SHP77 treated with DMSO at 0.1 percent for 48 hours (cell line): ENCODE measurements at regions not wholly inside any gene's neighbourhood (a gene's known extent, or its start where the extent isn't known, plus 50 kb on each side); places are given as distances from the start of the nearest gene placed in this dataset.

Source experiments
- DNase-seq: peaks from one replicate; lab custom pipeline; 2025; lab: John Stamatoyannopoulos, UW

DNA sequence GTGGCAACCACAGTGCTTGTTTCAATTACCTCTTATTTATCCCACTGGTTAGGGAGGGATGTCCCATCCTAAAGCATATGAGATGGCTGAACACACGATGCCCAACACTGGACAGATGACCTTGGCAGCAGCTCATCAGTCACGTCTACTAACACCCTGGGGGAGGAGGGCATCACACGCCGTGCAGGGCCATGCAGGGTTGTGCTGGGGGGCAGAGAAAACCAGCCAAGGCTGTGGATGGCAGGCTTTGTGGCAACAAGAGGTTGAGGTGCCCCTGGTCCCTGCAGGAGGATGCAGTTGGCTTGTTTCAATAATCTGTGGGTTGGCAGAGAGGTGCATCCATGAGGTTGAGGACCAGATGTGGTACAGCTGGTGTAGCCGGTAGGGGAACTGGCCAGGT lies 293.7 kb upstream of the SULF2 start:
- DNase-seq, result no peak

DNA sequence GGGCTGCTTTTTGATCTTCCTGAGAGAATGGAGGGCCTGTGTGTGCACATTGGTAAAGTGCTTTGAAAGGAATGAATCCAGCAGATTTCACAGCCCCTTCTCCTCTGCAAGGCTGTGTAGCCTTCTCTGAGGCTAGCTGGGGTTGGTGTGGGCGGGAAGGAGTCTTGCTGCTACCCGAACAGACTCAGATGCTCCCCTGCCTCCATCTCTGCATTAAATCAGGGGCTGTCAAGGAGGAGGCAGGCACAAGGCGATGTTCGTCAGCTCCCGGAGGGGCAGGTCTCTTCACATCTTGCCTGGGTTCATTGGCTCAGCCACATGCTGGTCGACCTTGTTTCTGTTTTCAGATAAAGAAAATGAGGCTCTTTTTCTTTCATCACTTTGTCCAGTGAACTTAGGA lies 291.5 kb upstream of the SULF2 start:
- DNase-seq, result no peak

DNA sequence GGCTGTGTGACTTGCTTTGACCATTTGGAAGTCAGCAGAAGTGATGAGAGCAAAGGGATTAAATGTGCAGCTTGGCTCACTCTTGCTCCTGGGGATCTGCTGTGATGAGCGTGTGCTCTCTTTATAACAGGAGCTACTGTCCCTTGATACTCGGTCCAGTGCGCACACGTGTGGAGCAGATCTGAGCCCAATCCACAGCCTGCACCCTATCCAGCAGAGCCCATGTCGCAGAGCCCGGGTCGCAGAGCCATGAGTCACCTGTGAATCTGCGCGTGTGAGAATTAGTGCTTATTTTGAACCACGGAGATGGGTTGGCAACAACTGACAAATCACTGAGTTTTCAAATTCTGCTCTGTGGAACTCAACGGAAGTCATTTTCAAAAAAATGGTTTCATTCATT lies 291.0 kb upstream of the SULF2 start:
- no peak for DNase-seq

DNA sequence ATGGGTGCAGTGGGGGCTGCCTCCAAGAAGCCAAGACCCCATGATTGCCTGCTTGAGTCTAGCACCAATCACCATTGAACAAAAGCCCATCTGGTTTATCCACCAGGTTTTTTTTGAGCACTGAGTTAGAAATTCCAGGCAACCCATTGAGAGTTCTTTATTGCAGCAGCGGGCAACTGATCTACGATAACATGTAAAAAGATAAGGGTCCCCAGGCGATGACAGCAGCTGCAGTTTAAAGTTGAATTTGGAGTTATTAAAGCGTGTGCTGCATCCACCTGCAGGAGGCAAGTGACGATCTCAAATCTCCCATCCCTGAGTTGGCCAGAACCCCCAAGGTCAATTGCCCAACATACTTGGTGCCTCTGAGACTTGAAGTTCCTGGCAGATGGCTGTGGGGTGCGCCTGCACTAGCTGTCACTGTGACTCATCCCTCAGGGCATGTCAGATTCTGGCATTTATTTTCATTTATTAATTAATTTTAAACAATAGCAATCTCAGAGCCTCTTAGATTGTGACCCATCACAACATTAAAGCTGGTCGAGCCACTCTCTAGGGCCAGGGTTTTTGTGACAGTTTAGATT lies 290.4 kb upstream of the SULF2 start:
- DNase-seq, result no peak

DNA sequence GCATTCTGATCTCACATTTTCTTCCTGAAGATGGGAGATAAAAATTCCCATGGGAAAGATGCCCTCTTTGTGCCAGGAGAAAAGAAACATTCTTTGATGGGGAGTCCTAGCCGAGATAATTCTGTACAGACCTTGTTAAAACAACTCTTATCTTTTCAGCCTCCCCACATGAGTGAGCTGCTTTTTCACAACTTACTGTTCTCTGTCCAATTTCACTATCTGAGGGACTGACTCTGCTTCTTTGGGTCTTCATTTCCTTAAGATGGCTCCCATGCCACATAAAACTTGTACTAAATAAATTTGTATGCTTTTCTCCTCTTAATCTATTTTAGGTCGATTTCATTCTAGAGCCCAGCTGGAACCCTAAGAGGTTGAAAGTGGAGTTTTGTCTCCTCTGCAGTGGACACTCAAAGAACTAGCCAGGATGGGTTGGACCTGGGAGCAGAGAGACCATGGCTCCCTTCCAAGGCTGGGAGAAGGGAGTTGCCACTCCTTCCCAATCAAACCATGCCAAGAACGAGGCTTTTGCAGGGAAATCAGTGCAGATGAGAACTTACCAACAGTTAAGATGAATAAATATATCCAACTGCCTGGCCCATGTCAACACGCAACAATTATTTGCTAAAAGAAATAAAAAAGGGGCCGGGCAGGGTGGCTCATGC lies 285.8 kb upstream of the SULF2 start:
- no peak for DNase-seq

DNA sequence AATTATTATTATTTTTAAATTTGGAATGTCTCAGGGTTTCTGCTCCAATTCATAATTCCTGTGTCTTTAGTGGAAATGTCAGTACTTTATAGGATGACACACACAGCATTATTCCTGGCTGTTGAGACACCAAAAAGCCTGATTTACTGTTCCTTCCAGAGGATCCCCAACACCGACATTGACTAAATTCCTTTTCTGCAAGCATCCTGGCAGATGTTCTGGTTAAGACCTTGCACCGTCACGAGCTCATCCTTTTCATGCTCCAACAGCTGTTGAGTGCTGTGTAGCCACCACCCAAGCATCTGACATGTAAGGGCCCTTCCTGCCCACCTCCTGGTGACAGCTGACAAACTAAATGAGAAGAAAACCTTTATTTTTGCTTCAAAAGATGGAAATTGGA lies 284.3 kb upstream of the SULF2 start:
- DNase-seq, result no peak

DNA sequence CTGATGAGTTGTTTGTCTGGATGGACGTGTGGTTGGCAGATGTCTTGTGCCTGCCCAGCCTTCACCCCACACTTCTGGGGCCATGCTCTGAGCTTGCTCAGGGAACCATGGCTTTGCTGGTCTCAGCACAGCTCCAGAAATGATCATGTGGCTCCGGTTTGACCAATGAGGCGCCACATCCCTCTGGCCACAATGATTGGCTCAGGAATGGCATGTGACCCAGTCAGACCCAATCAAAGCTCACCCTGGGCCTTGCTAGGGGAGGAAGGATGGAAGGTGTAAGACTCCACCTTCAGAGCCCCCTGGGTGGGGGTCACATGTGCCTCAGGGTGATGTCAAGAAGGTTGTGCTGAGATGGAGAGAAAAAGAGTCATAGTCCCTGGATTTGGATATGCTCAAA lies 281.6 kb upstream of the SULF2 start:
- no peak for DNase-seq

DNA sequence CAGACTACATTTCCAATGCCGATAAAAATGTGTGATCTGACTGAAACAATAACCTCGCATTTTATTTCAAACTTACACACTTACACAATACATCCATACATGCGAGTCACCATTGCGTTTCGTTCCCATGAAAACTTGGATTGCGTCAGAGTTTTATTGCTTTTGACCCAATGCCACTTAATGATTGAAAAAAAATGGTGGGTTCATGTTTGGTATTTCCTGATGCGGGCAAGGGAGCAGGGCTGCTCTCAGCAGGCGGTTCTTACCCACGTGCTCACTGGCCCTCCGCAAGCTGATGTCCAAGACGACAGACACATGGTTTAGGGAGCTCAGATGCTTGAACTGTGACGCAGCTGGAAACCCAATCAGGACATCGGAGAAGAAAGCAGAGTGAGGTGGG lies 281.0 kb upstream of the SULF2 start:
- no peak for DNase-seq

DNA sequence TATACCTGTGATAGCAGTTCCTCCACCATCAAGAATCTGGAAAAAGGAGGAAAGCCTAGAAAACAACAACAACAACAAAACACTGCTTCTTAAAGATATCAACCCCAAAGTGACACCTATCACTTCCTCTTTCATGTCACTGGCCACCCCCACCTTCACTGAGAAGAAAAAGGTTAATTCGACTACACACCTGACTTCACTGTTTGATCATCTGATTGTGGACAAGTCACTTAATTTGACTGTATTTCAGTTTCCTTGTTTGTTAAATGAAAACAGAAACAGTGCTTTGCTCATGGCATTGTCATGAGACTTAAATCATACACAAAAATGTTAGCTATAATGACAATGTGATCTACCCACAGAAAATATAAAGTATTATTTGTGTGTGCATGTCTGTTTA lies 280.6 kb upstream of the SULF2 start:
- DNase-seq, result no peak

DNA sequence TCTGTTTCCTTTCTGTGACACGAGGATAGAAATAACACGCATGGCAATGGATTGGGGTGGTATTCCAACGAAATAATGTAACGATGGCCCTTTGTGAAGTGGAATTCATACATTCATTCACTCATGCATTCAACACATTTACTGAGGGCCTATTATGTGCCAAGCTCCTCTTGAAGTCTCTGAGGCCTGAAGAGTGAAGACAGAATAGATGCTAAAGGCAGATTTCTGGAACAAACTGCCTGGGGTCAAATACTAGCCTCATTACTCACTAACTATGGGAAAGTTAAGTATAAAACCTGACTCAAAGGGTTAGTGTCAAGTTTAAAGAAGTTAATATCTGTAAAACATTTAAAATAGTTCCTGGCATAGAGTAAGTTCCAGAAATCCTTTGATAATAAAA lies 279.6 kb upstream of the SULF2 start:
- DNase-seq, result no peak

DNA sequence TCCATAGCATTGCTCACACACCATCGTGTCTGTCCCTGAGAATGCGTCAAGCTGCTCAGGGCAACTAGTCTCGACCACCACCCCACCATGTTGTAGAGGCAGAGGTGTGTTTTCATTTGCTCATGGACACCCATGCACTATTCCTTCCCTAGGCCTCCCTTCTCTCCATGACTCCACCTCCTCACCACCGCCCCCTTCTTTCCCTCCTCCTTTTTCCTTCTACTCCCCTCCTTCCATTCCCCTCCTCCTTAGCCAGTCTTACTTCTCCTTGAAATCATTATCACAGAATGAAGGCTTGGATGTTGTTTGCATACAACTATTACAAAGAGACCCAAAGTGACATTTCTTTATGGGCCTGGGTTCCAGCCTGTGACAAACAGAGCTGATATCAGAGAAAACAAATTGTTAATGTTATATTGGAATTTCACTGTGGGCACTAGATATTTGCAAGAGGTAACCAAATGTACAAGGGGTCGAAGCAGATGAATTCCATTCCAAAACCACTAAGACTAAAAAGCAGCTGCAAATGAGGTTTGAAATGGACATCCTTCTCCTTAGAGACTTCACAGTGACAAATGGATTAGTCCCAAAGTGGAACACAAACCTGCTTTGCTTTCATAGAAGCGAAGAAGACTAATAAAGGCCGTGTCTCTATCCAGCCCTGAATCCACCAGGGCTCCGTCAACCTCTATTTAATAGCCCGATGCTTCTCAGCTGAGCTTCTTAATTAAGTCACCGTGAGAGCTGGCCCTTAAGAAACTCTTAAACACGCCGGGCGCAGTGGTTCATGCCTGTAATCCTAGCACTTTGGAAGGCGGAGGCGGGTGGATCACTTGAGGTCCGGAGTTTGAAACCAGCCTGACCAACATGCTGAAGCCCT lies 275.8 kb upstream of the SULF2 start:
- no peak for DNase-seq

DNA sequence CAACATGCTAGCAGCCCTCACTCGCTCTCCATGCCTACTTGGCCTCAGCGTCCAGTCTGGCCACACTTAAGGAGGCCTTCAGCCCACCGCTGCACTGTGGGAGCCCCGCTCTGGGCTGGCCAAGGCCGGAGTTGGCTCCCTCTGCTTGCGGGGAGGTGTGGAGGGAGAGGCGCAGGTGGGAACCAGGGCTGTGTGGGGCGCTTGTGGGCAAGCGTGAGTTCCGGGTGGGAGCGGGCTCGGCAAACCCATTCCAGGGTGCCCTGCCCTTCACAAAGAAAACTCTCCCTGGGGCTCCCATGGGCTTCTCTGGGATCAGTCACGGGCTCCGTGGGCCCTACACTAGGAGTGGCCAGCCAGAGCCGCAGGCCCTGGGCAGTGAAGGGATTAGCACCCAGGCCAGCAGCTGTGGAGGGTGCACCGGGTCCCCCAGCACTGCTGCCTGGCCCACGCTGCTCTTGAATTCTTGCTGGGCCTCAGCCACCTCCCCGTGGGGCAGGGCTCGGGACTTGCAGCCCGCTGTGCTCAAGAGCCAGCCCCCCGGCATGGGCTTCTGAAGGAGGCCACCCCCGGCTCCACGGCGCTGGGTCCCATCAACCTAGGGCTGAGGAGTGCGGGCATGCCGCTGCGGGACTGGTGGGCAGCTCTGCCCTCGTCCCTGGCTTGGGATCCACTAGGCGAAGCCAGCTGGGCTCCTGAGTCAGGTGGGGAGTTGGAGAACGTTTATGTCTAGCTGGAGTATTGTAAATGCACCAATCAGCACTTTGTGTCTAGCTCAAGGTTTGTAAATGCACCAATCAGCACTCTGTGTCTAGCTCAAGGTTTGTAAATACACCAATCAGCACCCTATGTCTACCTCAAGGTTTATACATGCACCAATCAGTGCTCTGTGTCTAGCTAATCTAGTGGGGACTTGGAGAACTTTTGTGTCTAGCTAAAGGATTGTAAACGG lies 273.6 kb upstream of the SULF2 start:
- DNase-seq, result no peak

DNA sequence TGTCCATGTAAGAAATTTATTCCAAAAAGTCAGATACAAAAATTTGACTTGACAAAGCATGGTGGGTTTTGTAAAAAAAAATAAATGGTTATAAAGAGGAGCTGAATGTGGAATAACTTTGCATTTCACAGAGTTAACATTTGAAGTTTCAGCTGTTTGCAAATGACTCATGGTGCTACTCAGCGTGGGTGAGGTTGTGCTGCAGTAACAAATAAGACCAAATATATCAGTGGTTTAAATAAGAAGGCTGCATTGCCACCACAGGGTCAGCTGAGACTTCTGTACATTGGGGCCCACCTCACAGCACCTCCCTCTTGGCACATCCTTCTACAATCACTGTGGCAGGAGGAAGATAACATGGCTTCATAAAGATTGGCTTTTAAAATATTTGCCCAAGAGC lies 272.5 kb upstream of the SULF2 start:
- no peak for DNase-seq

DNA sequence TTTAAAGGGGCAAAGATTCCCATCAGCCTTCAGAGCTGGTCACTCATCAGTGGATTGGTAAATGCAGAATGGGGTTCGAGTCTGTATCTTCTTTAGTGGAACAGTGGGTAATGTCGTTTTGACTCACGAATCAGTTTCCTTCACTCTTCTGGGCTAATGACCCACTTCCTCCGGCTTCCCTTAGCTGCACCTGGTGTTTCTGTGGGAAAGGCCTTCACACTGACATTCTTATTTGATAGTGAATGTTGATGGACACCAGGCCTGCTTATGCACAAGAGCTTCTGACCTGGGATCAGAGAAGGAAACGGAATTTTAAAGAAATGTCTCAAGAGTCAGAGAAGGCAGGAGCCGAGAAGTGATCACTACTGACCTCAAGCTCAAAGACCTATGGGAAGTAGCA lies 272.0 kb upstream of the SULF2 start:
- DNase-seq, result no peak

DNA sequence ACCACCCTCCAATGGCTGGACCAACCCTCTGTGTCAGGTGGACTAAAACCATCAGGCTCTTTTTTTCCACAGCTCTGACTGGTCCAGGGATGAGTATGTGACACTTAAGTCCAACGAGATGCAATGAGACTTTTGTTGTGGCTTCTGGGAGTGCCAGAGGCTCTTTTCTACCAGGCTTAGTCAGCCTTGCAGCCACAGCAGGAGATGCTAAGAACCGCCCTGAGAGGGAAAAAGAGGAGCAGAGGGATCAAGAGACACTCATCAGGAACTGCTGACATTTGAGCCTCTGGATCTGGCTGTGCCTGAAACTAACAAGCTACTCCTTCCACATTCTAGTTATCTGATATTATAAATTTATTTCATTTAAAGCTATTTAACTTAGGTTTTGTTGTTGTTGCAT lies 270.9 kb upstream of the SULF2 start:
- DNase-seq, result no peak

DNA sequence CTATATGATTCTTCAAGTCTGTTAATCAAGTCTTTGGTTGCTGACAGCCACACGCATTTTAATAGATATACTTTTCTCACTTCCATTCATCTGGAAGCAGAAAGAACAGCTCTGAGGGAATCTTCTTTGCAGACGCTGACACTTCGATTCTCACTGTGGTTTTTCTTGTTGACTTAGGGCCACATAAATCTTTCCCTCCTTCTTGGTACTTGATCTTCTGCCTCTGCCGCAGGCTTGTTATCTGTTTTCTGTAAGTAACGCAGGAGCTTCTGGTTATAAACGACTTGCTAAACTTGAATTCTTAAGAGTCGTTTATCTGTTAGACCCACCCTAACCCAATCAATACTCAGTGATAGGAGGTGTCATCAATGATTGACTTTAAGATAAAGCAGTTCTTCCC lies 268.8 kb upstream of the SULF2 start:
- no peak for DNase-seq

DNA sequence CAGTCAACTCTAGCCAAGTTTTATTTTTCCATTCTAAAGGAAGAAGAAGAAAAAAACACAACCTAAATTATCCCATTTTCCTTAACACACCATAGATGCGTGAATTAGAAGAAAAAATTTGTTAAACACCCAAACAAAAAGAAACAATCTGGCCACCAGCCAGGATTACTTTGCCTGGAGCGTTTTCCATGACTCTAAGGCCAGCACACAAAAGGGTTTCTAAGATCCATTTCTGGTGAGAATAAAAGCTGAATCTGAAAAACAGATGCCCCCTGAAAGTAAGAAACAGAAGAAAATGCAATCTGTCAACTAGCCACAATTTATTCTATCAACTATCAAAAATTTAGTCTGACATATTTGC lies 267.2 kb upstream of the SULF2 start:
- DNase-seq, result no peak

DNA sequence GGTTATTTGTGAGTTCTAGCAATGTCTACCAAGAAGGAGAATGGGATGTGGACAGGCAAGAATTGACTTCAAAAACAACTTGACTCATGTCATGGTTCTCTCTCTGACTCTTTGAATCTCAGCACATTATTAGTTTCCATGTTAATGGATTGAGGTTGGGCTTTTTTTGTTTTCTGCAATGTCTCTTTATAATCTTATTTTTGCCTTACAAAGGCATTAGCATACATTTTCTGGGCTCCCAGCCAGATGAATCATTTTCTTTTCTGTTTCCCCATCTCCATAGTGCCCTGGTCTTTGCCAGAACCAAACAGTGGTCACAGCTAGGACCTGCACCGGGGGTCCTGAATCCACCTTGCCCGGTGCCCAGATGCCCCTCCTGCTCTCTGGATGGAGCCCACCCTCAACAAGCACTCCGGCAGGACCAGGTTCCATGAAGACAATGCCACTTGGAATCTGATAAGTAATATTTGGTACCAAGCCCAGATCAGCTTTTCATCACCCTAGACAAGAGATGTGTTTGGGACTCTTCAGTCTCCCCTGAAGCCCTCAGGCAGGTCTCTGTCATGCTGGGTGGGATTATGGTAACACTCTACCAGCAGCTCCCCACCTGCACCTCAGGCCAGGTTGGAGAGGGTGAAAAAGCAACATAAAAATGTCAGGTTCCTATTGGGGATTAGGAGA lies 266.7 kb upstream of the SULF2 start:
- no peak for DNase-seq

DNA sequence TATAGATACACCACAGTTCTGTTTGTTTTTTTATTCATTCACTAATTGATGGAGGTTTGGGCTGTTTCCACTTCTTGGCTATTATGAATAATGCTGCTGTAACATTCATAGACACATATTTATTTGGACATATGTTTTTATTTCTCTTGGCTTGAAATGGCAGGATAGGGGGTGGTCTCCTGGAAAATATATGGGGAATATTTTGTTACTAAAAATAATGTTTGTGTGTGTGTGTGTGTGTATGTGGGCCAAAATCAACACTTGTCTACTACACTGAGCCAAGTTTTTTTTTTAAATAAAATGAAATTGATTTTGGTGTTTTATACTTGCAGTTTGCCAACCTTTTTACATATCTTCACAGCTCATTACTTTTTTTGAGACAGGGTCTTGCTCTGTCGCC lies 264.4 kb upstream of the SULF2 start:
- DNase-seq, result no peak

DNA sequence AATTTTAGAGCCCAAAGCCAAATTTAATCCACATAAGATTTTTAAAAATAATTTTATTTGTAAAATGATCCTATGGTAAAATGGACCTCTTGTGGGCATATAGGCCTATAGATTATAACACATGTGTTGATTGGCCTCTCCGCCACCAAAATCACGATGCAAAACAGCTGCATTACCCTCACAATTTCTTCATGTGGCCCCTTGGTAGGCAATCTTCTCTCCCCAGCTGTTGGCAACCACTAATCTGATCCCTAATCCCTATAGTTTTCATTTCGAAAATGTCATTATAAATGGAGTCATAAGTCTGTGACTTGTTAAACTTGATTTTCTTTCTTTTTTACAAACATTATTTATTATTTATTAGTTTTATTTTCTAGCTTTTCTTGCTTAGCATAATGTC lies 263.9 kb upstream of the SULF2 start:
- DNase-seq, result no peak

DNA sequence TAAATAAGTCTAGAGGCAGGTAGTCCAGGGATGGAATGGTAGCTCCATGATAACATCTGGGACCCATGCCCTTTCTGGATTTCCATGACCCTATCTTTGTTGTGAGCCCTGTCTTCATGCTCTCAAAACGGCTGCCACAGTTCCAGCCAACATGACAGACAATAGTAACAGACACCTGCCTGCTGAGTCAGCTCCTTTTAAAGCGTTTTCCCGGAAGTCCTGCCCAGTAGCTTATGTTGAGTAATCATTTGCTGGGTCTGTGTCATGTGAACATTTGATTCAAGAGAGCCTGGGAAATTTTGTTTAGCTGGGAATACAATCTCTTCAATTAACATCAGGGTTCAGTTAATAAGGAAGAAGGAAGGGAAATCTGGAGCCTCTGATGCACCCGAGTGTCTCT lies 262.2 kb upstream of the SULF2 start:
- DNase-seq, result no peak

DNA sequence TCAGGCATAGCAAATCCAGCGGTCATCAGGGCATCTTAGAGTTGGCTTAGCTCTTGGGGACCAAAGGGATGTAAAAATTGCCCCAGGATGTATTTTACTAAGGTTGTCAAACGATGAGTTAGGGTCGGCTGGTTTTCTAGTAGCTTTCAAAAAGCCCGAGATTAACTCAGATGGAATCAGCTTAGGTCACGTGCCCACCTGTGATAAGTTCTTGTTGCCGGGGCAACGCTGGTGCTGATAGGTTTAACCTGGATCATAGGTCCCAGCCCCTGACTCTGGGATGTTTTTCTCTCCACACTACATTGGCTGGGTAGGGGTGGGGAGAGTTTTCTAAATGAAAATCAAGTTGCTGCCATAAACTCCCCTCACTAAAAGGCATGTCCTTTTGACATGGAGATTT lies 257.3 kb upstream of the SULF2 start:
- DNase-seq, result no peak
